Mesenchymal stem cell (in vitro differentiated cells and primary cell): ENCODE measurements at regions not wholly inside any gene's neighbourhood (a gene's known extent, or its start where the extent isn't known, plus 50 kb on each side); places are given as distances from the start of the nearest gene placed in this dataset.
"Not testable (repeated sequence)": the region's sequence is repeated elsewhere in the genome, so short reads cannot be mapped to it uniquely, and the experiment has no call there.

Experiments
- DNase-seq: peaks from one replicate; pipeline ENCODE4 v3.0.0-alpha.2; 2013
- H2AFZ ChIP-seq: one replicate; pipeline ENCODE4 v1.6.1; 2013; ENCODE audit warnings: low read depth, mild to moderate bottlenecking, control low read depth, inconsistent platforms, low read length, moderate library complexity
- H2AK5ac ChIP-seq: 2 replicates; pipeline ENCODE4 v1.6.1; 2013; ENCODE audit warnings: low read length, moderate library complexity, mild to moderate bottlenecking, inconsistent platforms; ENCODE audit not compliant: severe bottlenecking
- H2BK120ac ChIP-seq: one replicate; pipeline ENCODE4 v1.6.1; 2013; ENCODE audit warnings: low read depth, mild to moderate bottlenecking, inconsistent platforms, low read length, moderate library complexity
- H2BK12ac ChIP-seq, 2 experiments: one replicate each; pipeline ENCODE4 v1.6.1; 2013; ENCODE audit warnings: inconsistent platforms in 2 of 2, low read length in 2 of 2, mild to moderate bottlenecking in 2 of 2, moderate library complexity in 2 of 2, control low read depth in 1 of 2
- H2BK15ac ChIP-seq: one replicate; pipeline ENCODE4 v1.6.1; 2013; ENCODE audit warnings: mild to moderate bottlenecking, low read depth, inconsistent platforms; ENCODE audit not compliant: poor library complexity, severe bottlenecking
- H2BK5ac ChIP-seq: 2 replicates; pipeline ENCODE4 v1.6.1; 2013; ENCODE audit warnings: low read depth, mild to moderate bottlenecking, low read length, control low read depth, inconsistent platforms; ENCODE audit not compliant: poor library complexity, severe bottlenecking
- H3K14ac ChIP-seq, 2 experiments: one replicate each; pipeline ENCODE4 v1.6.1; 2013; ENCODE audit warnings: inconsistent platforms in 2 of 2, low read length in 2 of 2, control low read depth in 1 of 2, mild to moderate bottlenecking in 1 of 2, moderate library complexity in 1 of 2
- H3K18ac ChIP-seq, 2 experiments: one replicate each; pipeline ENCODE4 v1.6.1; 2013; ENCODE audit warnings: inconsistent platforms in 2 of 2, low read length in 2 of 2, control low read depth in 1 of 2, low read depth in 1 of 2, mild to moderate bottlenecking in 1 of 2
- H3K23ac ChIP-seq, 2 experiments: one replicate each; pipeline ENCODE4 v1.6.1; 2013; ENCODE audit warnings: inconsistent platforms in 2 of 2, low read length in 2 of 2, mild to moderate bottlenecking in 2 of 2, moderate library complexity in 2 of 2, control low read depth in 1 of 2
- H3K27ac ChIP-seq: 2 replicates; pipeline ENCODE4 v1.5.1; 2013; ENCODE audit warnings: mild to moderate bottlenecking, moderate library complexity, low read length, control low read depth, inconsistent platforms; ENCODE audit not compliant: poor library complexity, severe bottlenecking
- H3K27me3 ChIP-seq, 2 experiments: 2 replicates each; pipeline versions ENCODE4 v1.6.1 to v1.7.0; 2013; ENCODE audit warnings: low read length in 2 of 2, mild to moderate bottlenecking in 2 of 2, moderate library complexity in 2 of 2, control low read depth in 1 of 2, inconsistent platforms in 1 of 2; ENCODE audit not compliant: control insufficient read depth in 1 of 2, insufficient read depth in 1 of 2
- H3K36me3 ChIP-seq, 2 experiments: 2 replicates each; pipeline versions ENCODE4 v1.6.1 to v1.7.0; 2013; ENCODE audit warnings: low read length in 2 of 2, control low read depth in 1 of 2, inconsistent platforms in 1 of 2, low read depth in 1 of 2, mild to moderate bottlenecking in 1 of 2; ENCODE audit not compliant: insufficient read depth in 2 of 2, control insufficient read depth in 1 of 2
- H3K4ac ChIP-seq, 2 experiments: one replicate each; pipeline ENCODE4 v1.6.1; 2013; ENCODE audit warnings: inconsistent platforms in 2 of 2, low read length in 2 of 2, mild to moderate bottlenecking in 2 of 2, moderate library complexity in 2 of 2, control low read depth in 1 of 2, low read depth in 1 of 2
- H3K4me1 ChIP-seq: 2 replicates; pipeline ENCODE4 v1.6.1; 2013; ENCODE audit warnings: low read depth, low read length, control low read depth; ENCODE audit not compliant: control insufficient read depth, insufficient read depth
- H3K4me2 ChIP-seq: 2 replicates; pipeline ENCODE4 v1.6.1; 2013; ENCODE audit warnings: low read length, mild to moderate bottlenecking, inconsistent platforms; ENCODE audit not compliant: poor library complexity, severe bottlenecking
- H3K4me3 ChIP-seq, 2 experiments: 2 replicates each; pipeline versions ENCODE4 v1.5.1 to v1.7.0; 2013; ENCODE audit warnings: low read length in 2 of 2, mild to moderate bottlenecking in 2 of 2, control low read depth in 1 of 2, low read depth in 1 of 2; ENCODE audit not compliant: insufficient read depth in 1 of 2
- H3K79me1 ChIP-seq: replicated peaks from 2 replicates; pipeline ENCODE4 v1.6.1; 2013; ENCODE audit warnings: mild to moderate bottlenecking, control low read depth, low read length, inconsistent platforms; ENCODE audit not compliant: poor library complexity, severe bottlenecking
- H3K9ac ChIP-seq: 2 replicates; pipeline ENCODE4 v1.7.0; 2013; ENCODE audit warnings: mild to moderate bottlenecking, low read length, moderate library complexity
- H3K9me3 ChIP-seq: 2 replicates; pipeline ENCODE4 v1.7.0; 2013; ENCODE audit warnings: mild to moderate bottlenecking, low read length; ENCODE audit not compliant: control insufficient read depth
- H4K8ac ChIP-seq: one replicate; pipeline ENCODE4 v1.6.1; 2013; ENCODE audit warnings: inconsistent platforms, mild to moderate bottlenecking, low read length, moderate library complexity
- H4K91ac ChIP-seq: one replicate; pipeline ENCODE4 v1.6.1; 2013; ENCODE audit warnings: mild to moderate bottlenecking, low read length, inconsistent platforms
- WGBS: methylation state at CpG from one replicate; pipeline ENCODE4 v1.1.7; 2013; ENCODE audit warnings: mixed read lengths; 5-methylcytosine and 5-hydroxymethylcytosine counted together

DNA sequence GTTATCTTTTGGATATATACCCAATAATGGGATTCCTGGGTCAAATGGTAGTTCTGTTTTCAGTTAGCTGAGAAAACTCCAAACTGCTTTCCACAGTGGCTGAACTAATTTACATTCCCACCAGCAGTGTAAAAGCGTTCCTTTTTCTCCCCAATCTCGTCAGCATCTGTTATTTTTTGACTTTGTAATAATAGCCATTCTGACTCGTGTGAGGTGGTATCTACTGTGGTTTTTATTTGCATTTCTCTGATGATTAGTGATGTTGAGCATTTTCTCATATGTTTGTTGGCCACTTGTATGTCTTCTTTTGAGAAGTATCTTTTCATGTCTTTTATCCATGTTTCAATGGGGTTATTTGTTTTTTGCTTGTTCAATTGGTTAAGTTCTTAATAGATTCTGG lies 82.1 kb upstream of the ABCA1 start:
- 76% methylated on average over 2 of the region's 3 CpGs for WGBS

DNA sequence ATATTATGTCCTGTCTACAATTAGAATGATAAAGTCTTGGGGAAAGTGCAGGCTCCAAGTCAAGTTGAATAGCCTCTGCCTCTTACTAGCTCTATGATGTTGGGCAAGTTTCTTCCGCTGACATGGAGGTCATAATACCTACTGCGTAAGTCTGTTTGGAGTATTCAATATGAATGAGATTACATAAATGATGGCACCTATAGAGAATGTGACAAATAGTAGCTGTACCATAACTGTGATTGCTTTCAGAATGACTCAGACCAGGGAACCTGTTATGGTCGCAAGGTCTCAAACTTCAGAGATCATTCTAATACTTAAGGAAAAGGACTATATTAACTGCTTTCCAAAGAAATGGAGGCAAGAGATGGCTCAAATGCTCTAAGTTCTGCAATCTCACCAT lies 94.0 kb upstream of the ABCA1 start:
- no peaks in the 10 kb centered on the region for H3K36me3 ChIP-seq
- H3K4me1 ChIP-seq = no peaks in the 10 kb centered on the region
- DNase-seq = no peak
- no peaks in the 10 kb centered on the region for H3K27me3 ChIP-seq
- H4K8ac ChIP-seq = no peak overlapping the region
- H2BK12ac ChIP-seq = no peak overlapping the region
- H3K9ac ChIP-seq = no peak overlapping the region
- no peak overlapping the region for H3K27ac ChIP-seq
- no peak overlapping the region for H3K4me3 ChIP-seq
- H3K9me3 ChIP-seq = no peaks in the 10 kb centered on the region
- H3K4ac ChIP-seq = no peak overlapping the region
- H2BK120ac ChIP-seq = no peak overlapping the region
- no peak overlapping the region for H4K91ac ChIP-seq
- no peak overlapping the region for H3K23ac ChIP-seq
- H3K4me2 ChIP-seq = no peak overlapping the region
- no peak overlapping the region for H2BK15ac ChIP-seq
- no peak overlapping the region for H2AFZ ChIP-seq
- no peak overlapping the region for H3K14ac ChIP-seq
- 95% methylated on average over 2 of the region's 3 CpGs for WGBS
- no peak overlapping the region for H2AK5ac ChIP-seq
- H3K79me1 ChIP-seq = no peaks in the 10 kb centered on the region
- no peak overlapping the region for H2BK5ac ChIP-seq
- H3K18ac ChIP-seq = no peak overlapping the region

More for the DNA sequence above, 82.1 kb upstream of the ABCA1 start:
- H4K8ac ChIP-seq, H3K4ac ChIP-seq, H3K9me3 ChIP-seq, H3K23ac ChIP-seq, H3K4me1 ChIP-seq, H4K91ac ChIP-seq, H2AFZ ChIP-seq, H3K79me1 ChIP-seq, H3K14ac ChIP-seq, H2AK5ac ChIP-seq, H3K4me2 ChIP-seq, H3K36me3 ChIP-seq, H3K9ac ChIP-seq, H2BK5ac ChIP-seq, H3K27me3 ChIP-seq, H2BK12ac ChIP-seq, H3K27ac ChIP-seq, H2BK15ac ChIP-seq, DNase-seq, H3K4me3 ChIP-seq, H2BK120ac ChIP-seq, H3K18ac ChIP-seq: not testable (repeated sequence)

DNA sequence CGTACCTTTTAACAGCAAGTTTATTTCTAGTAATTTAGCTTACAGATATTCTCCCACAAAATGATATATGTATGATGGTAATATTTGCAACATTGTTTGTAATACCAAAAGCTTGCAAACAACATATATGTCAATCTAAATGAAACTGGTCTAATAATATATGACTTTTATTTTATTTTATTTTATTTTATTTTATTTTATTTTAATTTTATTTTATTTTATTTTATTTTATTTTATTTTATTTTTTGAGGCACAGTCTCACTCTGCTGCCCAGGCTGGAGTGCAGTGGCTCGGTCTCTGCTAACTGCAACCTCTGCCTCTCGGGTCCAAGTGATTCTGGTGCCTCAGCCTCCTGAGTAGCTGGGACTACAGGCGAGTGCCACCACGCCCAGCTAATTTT lies 94.6 kb upstream of the ABCA1 start:
- not testable (repeated sequence) for H3K4ac ChIP-seq, H2AK5ac ChIP-seq, H4K91ac ChIP-seq, H3K79me1 ChIP-seq, H3K36me3 ChIP-seq, H3K9ac ChIP-seq, H2BK12ac ChIP-seq, H3K4me1 ChIP-seq, H3K23ac ChIP-seq, H2AFZ ChIP-seq, H3K4me2 ChIP-seq, H3K9me3 ChIP-seq, H3K27me3 ChIP-seq, H2BK120ac ChIP-seq, DNase-seq, H2BK5ac ChIP-seq, H3K14ac ChIP-seq, H2BK15ac ChIP-seq, H3K18ac ChIP-seq, H3K4me3 ChIP-seq, H3K27ac ChIP-seq, H4K8ac ChIP-seq
- 100% methylated on average over 4 of the region's 5 CpGs for WGBS

GRCh38 chr9:105023788-105024187 lies 95.8 kb upstream of the ABCA1 start:
- Histone ChIP-seq H2BK12ac (no peak overlapping the region), H2BK5ac (no peak overlapping the region), H3K9me3 (no peaks in the 10 kb centered on the region), H3K18ac (no peak overlapping the region), H3K4ac (no peak overlapping the region), H3K79me1 (no peaks in the 10 kb centered on the region), H4K8ac (no peak overlapping the region), H3K36me3 (no peaks in the 10 kb centered on the region), H2BK15ac (no peak overlapping the region), H3K27me3 (no peaks in the 10 kb centered on the region), H3K4me2 (no peak overlapping the region), H3K4me3 (no peak overlapping the region), H3K14ac (no peak overlapping the region), H4K91ac (no peak overlapping the region), H2AK5ac (no peak overlapping the region), H2BK120ac (no peak overlapping the region), H2AFZ (no peak overlapping the region), H3K23ac (no peak overlapping the region), H3K27ac (no peak overlapping the region), H3K4me1 (no peaks in the 10 kb centered on the region), H3K9ac (no peak overlapping the region)
- no peak for DNase-seq
- 88% methylated on average over 1 of the region's 1 CpG for WGBS
